ENCODE measurements at regions not wholly inside any gene's neighbourhood (a gene's known extent, or its start where the extent isn't known, plus 50 kb on each side); places are given as distances from the start of the nearest gene placed in this dataset.

- no peak for TF ChIP-seq CTCF (IDR thresholded peaks at IDR 0.05; ENCODE audit: extremely low read depth, insufficient read depth, missing control alignments)
- in situ Hi-C loops (cut with MboI; ENCODE audit: low pct_unique_long_range_greater_than_20kb, low sequenced_read_pairs, unreplicated experiment): no loop called here
- no peak for DNase-seq (ENCODE audit: low spot score)
Measured at GRCh38 chr4:187236209-187236890, 512.7 kb upstream of the FAT1 start.

DNA sequence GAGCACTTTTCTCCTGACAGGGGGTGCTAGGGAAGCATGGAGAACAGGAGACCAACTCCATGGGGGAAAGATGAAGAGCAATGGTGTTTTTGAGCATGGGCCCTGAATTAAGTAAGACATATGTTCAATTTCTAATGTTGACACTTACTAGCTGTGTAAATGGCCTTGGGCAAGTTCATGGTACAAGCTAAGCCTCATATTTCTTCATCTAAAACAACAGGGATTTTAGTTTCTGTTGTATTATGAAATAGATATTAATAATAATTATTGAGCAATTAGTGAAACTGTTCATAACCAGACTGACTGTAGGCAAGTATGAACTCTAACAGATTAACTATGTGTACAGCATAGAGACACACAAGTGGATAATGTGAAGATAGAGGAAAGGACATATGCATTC is 515.0 kb upstream of the FAT1 start:
- TF ChIP-seq CTCF (IDR thresholded peaks at IDR 0.05; ENCODE audit: extremely low read depth, insufficient read depth, missing control alignments): no peak
- in situ Hi-C loops (cut with MboI; ENCODE audit: low pct_unique_long_range_greater_than_20kb, low sequenced_read_pairs, unreplicated experiment): no loop called here
- DNase-seq (ENCODE audit: low spot score): no peak

DNA sequence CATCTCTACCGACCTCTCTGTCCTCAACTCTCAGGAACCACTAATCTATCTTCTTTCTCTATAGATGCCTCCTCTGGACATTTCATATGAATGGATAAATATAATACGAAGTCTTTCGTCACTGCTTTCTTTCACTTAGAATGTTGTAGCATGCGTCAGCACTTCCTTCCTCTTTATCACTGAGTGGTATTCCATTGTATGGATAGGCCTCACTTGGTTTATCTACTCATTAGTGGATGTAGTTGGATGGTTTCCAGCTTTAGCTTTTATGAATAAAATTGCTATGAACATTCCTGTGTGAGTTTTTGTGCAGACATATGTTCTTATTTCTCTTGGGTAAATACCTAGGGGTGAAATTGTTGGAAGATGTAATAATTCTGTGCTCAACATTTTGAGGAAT is 528.2 kb upstream of the FAT1 start:
- in situ Hi-C loops (cut with MboI; ENCODE audit: low pct_unique_long_range_greater_than_20kb, low sequenced_read_pairs, unreplicated experiment): no loop called here
- no peak for DNase-seq (ENCODE audit: low spot score)
- no peak for TF ChIP-seq CTCF (IDR thresholded peaks at IDR 0.05; ENCODE audit: extremely low read depth, insufficient read depth, missing control alignments)

GRCh38 chr4:187256897-187257296 is 533.2 kb upstream of the FAT1 start:
- DNase-seq (ENCODE audit: low spot score): no peak
- in situ Hi-C loops (cut with MboI; ENCODE audit: low pct_unique_long_range_greater_than_20kb, low sequenced_read_pairs, unreplicated experiment): no loop called here
- no peak for TF ChIP-seq CTCF (IDR thresholded peaks at IDR 0.05; ENCODE audit: extremely low read depth, insufficient read depth, missing control alignments)

- no peak for DNase-seq (ENCODE audit: low spot score)
- in situ Hi-C loops (cut with MboI; ENCODE audit: low pct_unique_long_range_greater_than_20kb, low sequenced_read_pairs, unreplicated experiment): no loop called here
- TF ChIP-seq CTCF (IDR thresholded peaks at IDR 0.05; ENCODE audit: extremely low read depth, insufficient read depth, missing control alignments): no peak
Measured at GRCh38 chr4:187258651-187259401, 535.2 kb upstream of the FAT1 start.

DNA sequence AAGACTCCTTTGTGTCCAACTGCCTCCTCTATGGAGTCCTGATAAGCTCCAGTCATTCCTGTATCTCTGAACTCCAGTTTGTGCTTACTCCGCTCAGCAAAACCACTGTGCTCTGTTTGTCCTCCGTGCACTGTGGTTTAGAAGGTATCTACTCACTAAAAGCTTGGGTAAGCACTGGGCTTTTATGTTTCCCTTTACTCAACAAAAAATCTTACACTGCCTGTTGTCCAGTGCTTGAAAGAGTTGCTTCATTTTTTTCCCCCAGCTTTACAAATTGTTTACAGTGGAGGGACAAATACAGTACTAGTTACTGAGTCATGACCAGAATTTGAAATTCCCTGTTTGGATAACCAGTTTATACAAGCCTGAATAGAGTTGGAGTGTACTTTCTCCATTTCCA is 545.3 kb upstream of the FAT1 start:
- no peak for DNase-seq (ENCODE audit: low spot score)
- in situ Hi-C loops (cut with MboI; ENCODE audit: low pct_unique_long_range_greater_than_20kb, low sequenced_read_pairs, unreplicated experiment): no loop called here

More for the DNA sequence above, 545.3 kb upstream of the FAT1 start:
- TF ChIP-seq CTCF (IDR thresholded peaks at IDR 0.05; ENCODE audit: extremely low read depth, insufficient read depth, missing control alignments): no peak

Measured in GM13977 (cell line).